Cardiac fibroblast (primary cell): ENCODE measurements at regions not wholly inside any gene's neighbourhood (a gene's known extent, or its start where the extent isn't known, plus 50 kb on each side); places are given as distances from the start of the nearest gene placed in this dataset.

ENCODE experiments used
- DNase-seq, 2 donors: peaks; one replicate each; pipeline versions ENCODE4 v3.0.0 to v3.0.0-alpha.2; 2010; ENCODE audit warnings: low read depth in 2 of 2
- H3K4me3 ChIP-seq, 2 donors: replicated peaks in 1 of 2; 1 replicate in 1 of 2; 2 replicates in 1 of 2; pipeline ENCODE4 v1.5.1; 2011; ENCODE audit warnings: low read depth in 2 of 2, low read length in 2 of 2, mild to moderate bottlenecking in 2 of 2, moderate library complexity in 1 of 2
- TF ChIP-seq, protein P1 (sequence below): IDR thresholded peaks from one replicate; pipeline ENCODE4 v1.5.1; 2011; ENCODE audit warnings: low read depth, mild to moderate bottlenecking, low read length, inconsistent platforms

DNA sequence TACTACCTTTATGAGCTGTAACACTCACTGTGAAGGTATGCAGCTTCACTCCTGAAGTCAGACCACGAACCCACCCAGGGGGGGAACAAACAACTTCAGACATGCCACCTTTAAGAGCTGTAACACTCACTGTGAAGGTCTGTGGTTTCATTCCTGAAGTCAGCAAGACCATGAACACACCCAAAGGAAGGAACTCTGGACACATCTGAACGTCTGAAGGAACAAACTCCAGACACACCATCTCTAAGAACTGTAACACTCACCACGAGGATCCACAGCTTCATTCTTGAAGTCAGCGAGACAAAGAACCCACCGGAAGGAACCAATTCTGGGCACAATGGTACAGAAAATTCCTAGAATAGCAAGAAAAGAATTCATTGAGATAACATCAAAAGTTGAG lies 1796.5 kb upstream of the MIR17HG start:
- DNase-seq, result peak in 1 of 2 donors; percentile 23
- TF ChIP-seq, protein P1, sequence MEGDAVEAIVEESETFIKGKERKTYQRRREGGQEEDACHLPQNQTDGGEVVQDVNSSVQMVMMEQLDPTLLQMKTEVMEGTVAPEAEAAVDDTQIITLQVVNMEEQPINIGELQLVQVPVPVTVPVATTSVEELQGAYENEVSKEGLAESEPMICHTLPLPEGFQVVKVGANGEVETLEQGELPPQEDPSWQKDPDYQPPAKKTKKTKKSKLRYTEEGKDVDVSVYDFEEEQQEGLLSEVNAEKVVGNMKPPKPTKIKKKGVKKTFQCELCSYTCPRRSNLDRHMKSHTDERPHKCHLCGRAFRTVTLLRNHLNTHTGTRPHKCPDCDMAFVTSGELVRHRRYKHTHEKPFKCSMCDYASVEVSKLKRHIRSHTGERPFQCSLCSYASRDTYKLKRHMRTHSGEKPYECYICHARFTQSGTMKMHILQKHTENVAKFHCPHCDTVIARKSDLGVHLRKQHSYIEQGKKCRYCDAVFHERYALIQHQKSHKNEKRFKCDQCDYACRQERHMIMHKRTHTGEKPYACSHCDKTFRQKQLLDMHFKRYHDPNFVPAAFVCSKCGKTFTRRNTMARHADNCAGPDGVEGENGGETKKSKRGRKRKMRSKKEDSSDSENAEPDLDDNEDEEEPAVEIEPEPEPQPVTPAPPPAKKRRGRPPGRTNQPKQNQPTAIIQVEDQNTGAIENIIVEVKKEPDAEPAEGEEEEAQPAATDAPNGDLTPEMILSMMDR, result no peak
- H3K4me3 ChIP-seq, result no peak overlapping the region

DNA sequence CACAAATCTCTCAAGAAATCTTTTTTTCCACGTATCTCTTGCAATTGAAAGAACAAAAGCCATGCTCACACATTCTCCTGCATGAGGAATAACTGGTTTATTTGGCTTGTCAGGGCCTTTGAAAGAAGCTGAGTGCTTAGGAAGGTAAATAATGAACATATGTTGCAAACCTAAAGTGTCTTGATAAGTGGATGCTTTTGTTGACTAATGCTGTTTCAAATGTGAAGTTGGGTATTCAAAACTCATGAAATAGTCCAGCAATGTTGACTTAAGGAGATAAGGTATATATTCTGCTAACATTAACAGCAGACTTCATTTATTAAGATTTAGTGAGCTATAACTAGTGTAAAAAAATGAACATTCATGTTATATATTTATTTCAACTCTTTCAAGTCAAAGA lies 1792.7 kb upstream of the MIR17HG start:
- DNase-seq, result no peak
- H3K4me3 ChIP-seq, result no peak overlapping the region
- TF ChIP-seq, protein P1, result no peak

DNA sequence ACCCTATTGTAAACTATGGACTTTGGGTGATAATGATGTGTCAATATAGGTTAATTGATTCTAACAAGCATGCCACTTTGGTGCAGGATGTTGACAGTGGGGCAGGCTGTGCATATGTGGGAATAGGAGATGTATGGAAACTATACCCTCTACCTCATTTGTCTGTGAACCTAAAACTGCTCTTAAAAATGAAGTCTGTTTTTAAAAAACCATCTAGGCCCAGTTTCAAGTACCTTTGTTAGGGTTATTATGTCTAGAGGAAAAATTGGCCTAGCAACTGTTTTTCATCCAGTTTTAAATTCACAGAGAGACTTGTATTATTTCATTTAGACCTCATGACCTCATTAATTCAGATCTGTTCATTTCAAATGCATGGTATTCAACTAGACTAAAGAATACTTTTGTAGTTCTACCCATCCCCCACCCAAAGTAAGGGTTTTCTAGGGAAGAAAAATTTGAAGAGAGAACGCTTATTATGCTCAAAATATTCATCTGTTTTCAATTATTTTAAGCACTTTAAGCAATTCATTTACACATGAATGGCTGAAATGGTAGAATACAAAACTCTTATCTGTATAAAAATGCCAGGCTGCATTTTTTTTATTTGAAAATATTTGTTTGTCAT lies 1781.9 kb upstream of the MIR17HG start:
- DNase-seq, result no peak
- TF ChIP-seq, protein P1, result no peak
- no peak overlapping the region for H3K4me3 ChIP-seq

DNA sequence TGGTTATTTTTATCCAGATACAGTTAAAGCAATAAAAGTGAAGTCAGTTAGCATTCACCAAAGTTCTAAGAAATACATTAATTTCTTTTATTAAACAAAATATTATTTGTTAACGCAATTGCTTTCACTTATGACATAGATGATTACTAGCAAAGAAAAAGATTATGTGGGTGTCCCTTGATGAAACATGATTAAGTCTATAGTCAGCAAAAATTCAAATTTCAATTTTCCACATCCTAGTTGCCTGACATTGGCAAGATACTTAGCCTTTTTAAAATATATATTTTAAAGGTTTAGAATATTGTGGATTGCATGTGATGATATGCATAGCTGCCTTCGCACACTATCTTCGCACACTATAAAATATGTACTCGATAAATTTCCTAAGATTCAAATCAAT lies 1780.5 kb upstream of the MIR17HG start:
- TF ChIP-seq, protein P1, result no peak
- no peak overlapping the region for H3K4me3 ChIP-seq
- no peak for DNase-seq

DNA sequence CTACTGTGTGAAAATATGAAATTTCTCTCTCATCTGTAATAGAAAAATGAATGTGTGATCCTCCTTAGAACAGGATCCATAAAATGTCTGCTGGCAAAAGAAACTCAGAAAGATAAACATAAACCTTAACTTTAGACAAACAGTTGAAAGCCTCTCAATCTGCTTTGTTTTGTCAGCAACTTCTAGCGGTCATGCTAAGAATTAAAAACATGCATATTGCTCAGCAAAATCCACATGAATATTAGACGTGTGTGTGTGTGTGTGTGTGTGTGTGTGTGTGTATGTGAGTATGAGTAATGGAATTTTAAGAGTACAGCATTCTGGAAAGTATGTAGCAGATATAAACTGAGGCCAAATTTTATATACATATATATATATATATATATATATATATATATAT lies 1779.2 kb upstream of the MIR17HG start:
- no peak overlapping the region for H3K4me3 ChIP-seq
- TF ChIP-seq, protein P1, result no peak
- DNase-seq, result no peak

DNA sequence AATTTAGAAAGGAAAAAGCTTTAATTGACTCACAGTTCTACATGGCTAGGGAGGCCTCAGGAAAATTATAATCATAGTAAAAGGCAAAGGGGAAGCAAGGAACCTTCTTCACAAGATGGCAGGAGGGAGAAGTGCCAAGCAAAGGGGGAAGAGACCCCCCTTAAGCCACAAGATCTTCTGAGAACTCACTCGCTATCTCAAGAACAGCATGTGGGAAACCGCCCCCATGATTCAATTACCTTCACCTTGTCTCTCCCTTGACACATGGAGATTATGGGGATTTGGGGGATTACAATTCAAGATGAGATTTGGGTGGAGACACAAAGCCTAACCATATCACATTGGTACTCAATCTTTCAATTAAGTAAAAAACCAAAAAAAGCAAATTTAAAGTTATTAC lies 1778.7 kb upstream of the MIR17HG start:
- TF ChIP-seq, protein P1, result no peak
- no peak for DNase-seq
- no peak overlapping the region for H3K4me3 ChIP-seq

DNA sequence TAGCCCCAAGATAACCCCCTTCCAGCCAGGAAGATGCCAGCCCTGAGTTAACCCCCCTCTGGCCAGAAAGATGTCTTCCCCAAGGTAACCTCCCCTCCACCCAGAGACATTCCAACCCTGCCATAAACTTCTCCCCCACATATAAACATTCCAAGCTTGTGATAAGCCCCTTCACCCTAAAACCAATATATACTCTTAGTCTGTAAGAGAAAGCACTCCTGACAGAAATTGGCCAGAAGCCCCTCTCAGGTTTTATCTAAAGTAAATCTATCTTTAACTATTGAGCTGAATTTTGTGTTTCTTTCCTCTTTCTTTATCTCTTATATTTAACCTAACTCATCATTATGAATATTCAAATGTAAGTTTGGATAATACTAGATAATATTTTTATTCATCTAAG lies 1775.8 kb upstream of the MIR17HG start:
- no peak for DNase-seq
- TF ChIP-seq, protein P1, result no peak

More for the DNA sequence above, 1775.8 kb upstream of the MIR17HG start:
- no peak overlapping the region for H3K4me3 ChIP-seq
